ENCODE measurements at regions not wholly inside any gene's neighbourhood (a gene's known extent, or its start where the extent isn't known, plus 50 kb on each side); places are given as distances from the start of the nearest gene placed in this dataset.

- no peak for DNase-seq
- no peak for TF ChIP-seq GATA2 (CRISPR knock-in tag; IDR thresholded peaks at IDR 0.05)
- no peak for TF ChIP-seq RCOR1 (IDR thresholded peaks at IDR 0.05; ENCODE audit: low read length)
- TF ChIP-seq FOXM1 (IDR thresholded peaks at IDR 0.05; ENCODE audit: low read depth) = no peak
- TF ChIP-seq FOXJ3 (CRISPR knock-in tag; IDR thresholded peaks at IDR 0.05) = no peak
- no peak for TF ChIP-seq RFX5 (IDR thresholded peaks at IDR 0.05; ENCODE audit: low read length)
- Histone ChIP-seq H3K9ac (no peak overlapping the region), H2AFZ (ENCODE audit: low read depth) (no peak overlapping the region), H3K36me3 (replicated peaks in 1 of 2; ENCODE audit: control insufficient read depth in 1 of 2, insufficient read depth in 2 of 2, low read length in 1 of 2) (no peaks in the 10 kb centered on the region), H4K20me1 (ENCODE audit: insufficient read depth) (no peaks in the 10 kb centered on the region), H3K4me3 (ENCODE audit: low read depth in 2 of 2, low read length in 1 of 2) (no peak overlapping the region), H3F3A (replicated peaks; ENCODE audit: insufficient read depth) (no peaks in the 10 kb centered on the region), H3K27ac (ENCODE audit: low read depth in 2 of 2, low read length in 1 of 2) (no peak overlapping the region), H3K27me3 (ENCODE audit: insufficient read depth) (no peaks in the 10 kb centered on the region), H3K4me1 (ENCODE audit: control insufficient read depth in 1 of 2, insufficient read depth in 2 of 2, low read depth in 1 of 2, low read length in 1 of 2) (peaks cover 0 to 9% of the 10 kb centered on the region in 2 experiments; a peak in 2 of 4 replicates), H3K4me2 (no peak overlapping the region), H3K79me2 (ENCODE audit: insufficient read depth) (no peaks in the 10 kb centered on the region), H3K9me2 (no peaks in the 10 kb centered on the region), H3K9me3 (no peaks in the 10 kb centered on the region)
- 57% methylated on average over 5 of the region's 10 CpGs for WGBS (ENCODE audit: low lambda C conversion rate)
- ChIA-PET CTCF (no interaction called here), POLR2A (no interaction called here)
Measured at GRCh38 chr11:69392104-69392653, 89.3 kb upstream of the LINC01488 start.

GRCh38 chr11:69393178-69393832, 88.2 kb upstream of the LINC01488 start:
- H3K27me3 ChIP-seq (ENCODE audit: insufficient read depth) = no peaks in the 10 kb centered on the region
- POLR2A ChIA-PET = no interaction called here
- no peak overlapping the region for H3K4me3 ChIP-seq (ENCODE audit: low read depth in 2 of 2, low read length in 1 of 2)
- H4K20me1 ChIP-seq (ENCODE audit: insufficient read depth) = no peaks in the 10 kb centered on the region
- no peak overlapping the region for H3K9ac ChIP-seq
- H3K4me2 ChIP-seq = no peak overlapping the region
- no peaks in the 10 kb centered on the region for H3K36me3 ChIP-seq (replicated peaks in 1 of 2; ENCODE audit: control insufficient read depth in 1 of 2, insufficient read depth in 2 of 2, low read length in 1 of 2)
- no peaks in the 10 kb centered on the region for H3F3A ChIP-seq (replicated peaks; ENCODE audit: insufficient read depth)
- H3K9me3 ChIP-seq = no peaks in the 10 kb centered on the region
- no peak overlapping the region for H2AFZ ChIP-seq (ENCODE audit: low read depth)
- H3K9me2 ChIP-seq = no peaks in the 10 kb centered on the region
- H3K79me2 ChIP-seq (ENCODE audit: insufficient read depth) = no peaks in the 10 kb centered on the region
- peaks cover 0 to 9% of the 10 kb centered on the region in 2 experiments; a peak in 2 of 4 replicates for H3K4me1 ChIP-seq (ENCODE audit: control insufficient read depth in 1 of 2, insufficient read depth in 2 of 2, low read depth in 1 of 2, low read length in 1 of 2)
- DNase-seq = no peak
- TF ChIP-seq TCF12 (IDR thresholded peaks at IDR 0.05) (no peak), IRF3 (IDR thresholded peaks at IDR 0.05; ENCODE audit: low read depth, low read length) (no peak)
- WGBS (ENCODE audit: low lambda C conversion rate) = 90% methylated on average over 9 of the region's 16 CpGs
- CTCF ChIA-PET = no interaction called here
- H3K27ac ChIP-seq (ENCODE audit: low read depth in 2 of 2, low read length in 1 of 2) = no peak overlapping the region

- DNase-seq = no peak
- Histone ChIP-seq H3K4me3 (ENCODE audit: low read depth in 2 of 2, low read length in 1 of 2) (no peak overlapping the region), H4K20me1 (ENCODE audit: insufficient read depth) (no peaks in the 10 kb centered on the region), H2AFZ (ENCODE audit: low read depth) (no peak overlapping the region), H3K27ac (ENCODE audit: low read depth in 2 of 2, low read length in 1 of 2) (no peak overlapping the region), H3K36me3 (replicated peaks in 1 of 2; ENCODE audit: control insufficient read depth in 1 of 2, insufficient read depth in 2 of 2, low read length in 1 of 2) (no peaks in the 10 kb centered on the region), H3K9ac (no peak overlapping the region), H3K4me2 (no peak overlapping the region), H3K27me3 (ENCODE audit: insufficient read depth) (no peaks in the 10 kb centered on the region), H3K79me2 (ENCODE audit: insufficient read depth) (no peaks in the 10 kb centered on the region), H3K9me2 (no peaks in the 10 kb centered on the region), H3K4me1 (ENCODE audit: control insufficient read depth in 1 of 2, insufficient read depth in 2 of 2, low read depth in 1 of 2, low read length in 1 of 2) (peaks cover 0 to 9% of the 10 kb centered on the region in 2 experiments; a peak in 2 of 4 replicates), H3K9me3 (no peaks in the 10 kb centered on the region), H3F3A (replicated peaks; ENCODE audit: insufficient read depth) (no peaks in the 10 kb centered on the region)
- CTCF ChIA-PET = no interaction called here
- TF ChIP-seq FOXJ3 (CRISPR knock-in tag; IDR thresholded peaks at IDR 0.05) (no peak), EZH2phosphoT487 (IDR thresholded peaks at IDR 0.05; ENCODE audit: borderline replicate concordance, low read depth) (no peak), GATA2 (CRISPR knock-in tag; IDR thresholded peaks at IDR 0.05) (no peak), MXI1 (IDR thresholded peaks at IDR 0.05; ENCODE audit: low read depth, low read length) (no peak), EP300 (IDR thresholded peaks at IDR 0.05; ENCODE audit: borderline replicate concordance in 1 of 2, low read depth in 1 of 2, low read length in 1 of 2) (no peak), IRF3 (IDR thresholded peaks at IDR 0.05; ENCODE audit: low read depth, low read length) (no peak), CHD2 (IDR thresholded peaks at IDR 0.05; ENCODE audit: low read length, partially characterized antibody) (no peak), NRF1 (IDR thresholded peaks at IDR 0.05; ENCODE audit: low read depth, low read length) (no peak), RAD21 (IDR thresholded peaks at IDR 0.05; ENCODE audit: low read length) (no peak), RFX5 (IDR thresholded peaks at IDR 0.05; ENCODE audit: low read length) (no peak), REST (IDR thresholded peaks at IDR 0.05; ENCODE audit: low read depth, low read length) (no peak), RCOR1 (IDR thresholded peaks at IDR 0.05; ENCODE audit: low read length) (no peak)
- POLR2A ChIA-PET = no interaction called here
- WGBS (ENCODE audit: low lambda C conversion rate) = 90% methylated on average over 5 of the region's 8 CpGs
Measured at GRCh38 chr11:69393865-69394233, 87.6 kb upstream of the LINC01488 start.
